ENCODE measurements at regions not wholly inside any gene's neighbourhood (a gene's known extent, or its start where the extent isn't known, plus 50 kb on each side); places are given as distances from the start of the nearest gene placed in this dataset.

GRCh38 chr5:5370059-5370774, 52.3 kb upstream of the ICE1 start:
- DNase-seq (ENCODE audit: low read depth) = no peak
- H3K4me3 ChIP-seq (ENCODE audit: low read depth, low read length) = no peak overlapping the region
- no peak for TF ChIP-seq CTCF (IDR thresholded peaks at IDR 0.05; ENCODE audit: insufficient read depth, low read depth, low read length)
- no peaks in the 10 kb centered on the region for H3K36me3 ChIP-seq (ENCODE audit: control insufficient read depth, insufficient read depth, low read length)
- ChIA-PET CTCF (no interaction called here), POLR2A (no interaction called here)
- H3K27me3 ChIP-seq (ENCODE audit: control insufficient read depth, insufficient read depth, low read length) = no peaks in the 10 kb centered on the region

DNA sequence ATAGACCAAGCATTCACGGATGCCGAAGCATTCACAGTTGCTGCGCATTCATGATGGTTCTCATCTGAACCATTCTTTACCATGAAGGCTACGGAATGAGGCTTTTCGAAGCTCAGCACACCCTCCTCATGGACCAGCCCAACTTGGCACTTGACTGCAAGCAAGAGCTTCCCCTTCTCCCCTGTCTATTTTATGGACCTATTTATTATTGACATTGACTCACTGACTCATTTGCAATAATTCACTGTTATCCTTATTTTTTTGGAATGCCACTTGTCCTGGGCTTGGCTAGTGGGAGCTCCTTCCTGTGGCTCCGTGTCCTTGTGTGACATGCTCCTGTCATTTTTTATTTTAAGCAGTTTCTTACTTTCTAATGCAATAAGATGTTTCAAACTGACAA, 51.5 kb upstream of the ICE1 start:
- H3K36me3 ChIP-seq (ENCODE audit: control insufficient read depth, insufficient read depth, low read length) = no peaks in the 10 kb centered on the region
- no peaks in the 10 kb centered on the region for H3K27me3 ChIP-seq (ENCODE audit: control insufficient read depth, insufficient read depth, low read length)
- H3K4me3 ChIP-seq (ENCODE audit: low read depth, low read length) = no peak overlapping the region
- TF ChIP-seq CTCF (IDR thresholded peaks at IDR 0.05; ENCODE audit: insufficient read depth, low read depth, low read length) = no peak
- DNase-seq (ENCODE audit: low read depth) = no peak
- CTCF ChIA-PET = interaction anchor here (0.7 kb wide), 1 partner anchor 48 kb away, joined by 3 read pairs; no protein-coding TSS in a partner anchor
- POLR2A ChIA-PET = no interaction called here

DNA sequence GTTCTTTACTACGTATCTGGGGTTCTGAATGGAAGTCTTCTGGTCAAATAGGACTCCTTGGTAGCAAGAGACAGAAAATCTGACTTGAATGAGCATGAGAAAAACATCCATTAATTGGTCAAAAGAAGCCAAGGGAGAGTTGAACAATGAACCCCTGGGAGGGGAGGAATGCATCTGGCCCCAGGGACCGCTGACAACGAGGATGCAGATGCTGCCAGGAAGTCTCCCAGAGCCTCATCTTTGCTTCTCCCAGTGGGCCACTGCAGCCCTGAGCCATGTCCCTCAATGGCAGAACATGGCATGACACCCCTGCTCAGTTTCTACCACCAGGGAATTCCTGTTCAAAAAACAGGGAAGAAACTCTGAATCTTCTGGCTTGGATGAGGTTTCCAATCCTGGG, 50.5 kb upstream of the ICE1 start:
- ChIA-PET POLR2A (no interaction called here), CTCF (no interaction called here)
- H3K4me3 ChIP-seq (ENCODE audit: low read depth, low read length) = no peak overlapping the region
- H3K36me3 ChIP-seq (ENCODE audit: control insufficient read depth, insufficient read depth, low read length) = no peaks in the 10 kb centered on the region
- H3K27me3 ChIP-seq (ENCODE audit: control insufficient read depth, insufficient read depth, low read length) = no peaks in the 10 kb centered on the region
- TF ChIP-seq CTCF (IDR thresholded peaks at IDR 0.05; ENCODE audit: insufficient read depth, low read depth, low read length) = no peak
- no peak for DNase-seq (ENCODE audit: low read depth)

DNA sequence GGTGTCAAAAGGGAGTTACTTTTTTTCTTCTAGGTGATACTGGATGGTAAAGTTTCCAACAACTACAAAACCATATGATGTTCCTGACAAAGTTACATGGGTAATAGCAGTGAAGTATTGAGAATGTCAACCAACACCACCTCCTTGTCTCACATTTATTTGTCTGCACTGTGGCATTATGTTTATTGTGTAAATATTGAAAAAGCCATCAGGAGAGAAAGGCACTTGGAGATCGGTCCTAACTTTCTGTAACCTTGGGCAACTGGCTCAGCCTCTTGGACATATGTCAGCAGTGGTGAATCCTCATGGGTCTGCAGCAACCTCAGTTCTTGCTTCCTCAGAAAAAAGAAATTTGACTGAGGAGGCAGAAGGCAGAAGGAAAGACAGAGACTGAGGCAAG, 50.0 kb upstream of the ICE1 start:
- no peaks in the 10 kb centered on the region for H3K27me3 ChIP-seq (ENCODE audit: control insufficient read depth, insufficient read depth, low read length)
- no peaks in the 10 kb centered on the region for H3K36me3 ChIP-seq (ENCODE audit: control insufficient read depth, insufficient read depth, low read length)
- TF ChIP-seq CTCF (IDR thresholded peaks at IDR 0.05; ENCODE audit: insufficient read depth, low read depth, low read length) = no peak
- no peak for DNase-seq (ENCODE audit: low read depth)
- ChIA-PET POLR2A (no interaction called here), CTCF (no interaction called here)
- no peak overlapping the region for H3K4me3 ChIP-seq (ENCODE audit: low read depth, low read length)
